IMR-90 (cell line): ENCODE measurements at regions not wholly inside any gene's neighbourhood (a gene's known extent, or its start where the extent isn't known, plus 50 kb on each side); places are given as distances from the start of the nearest gene placed in this dataset.

ENCODE experiments used
- ATAC-seq: fragments of 200-7000 bp; cut with Tn5 transposase; 2 replicates; pipeline ENCODE4 v1.9.1; 2020; ENCODE audit warnings: low read depth, mild to moderate bottlenecking, moderate library complexity
- BruUV-seq: library from RNA; stranded (reverse); fragments of 400-500 nt; replicated peaks from 2 replicates; lab custom pipeline; 2021; lab: Mats Ljungman, UMichigan
- CTCF ChIA-PET: fragments of 300-600 bp; formaldehyde crosslinking; extraction: SDS; loops from one replicate; lab custom pipeline; 2021; ENCODE audit warnings: antibody characterized with exemption; lab: Yijun Ruan, JAX
- POLR2A ChIA-PET: fragments of 300-600 bp; sonication (Branson Sonifier 250); formaldehyde crosslinking; loops from one replicate; lab custom pipeline; 2022; ENCODE audit warnings: antibody characterized with exemption; ENCODE audit not compliant: unreplicated experiment; lab: Charles Lee
- DNase-seq: peaks from one replicate; pipeline ENCODE4 v3.0.0; 2013
- H2AFZ ChIP-seq: replicated peaks from 2 replicates; pipeline ENCODE3; 2013; ENCODE audit warnings: low read length, mild to moderate bottlenecking; ENCODE audit not compliant: poor library complexity
- H2AK5ac ChIP-seq: 2 replicates; pipeline ENCODE4 v1.6.1; 2013; ENCODE audit warnings: low read depth, low read length, inconsistent platforms
- H2AK9ac ChIP-seq: replicated peaks from 2 replicates; pipeline ENCODE3; 2013; ENCODE audit warnings: mild to moderate bottlenecking, low read depth, low read length, moderate library complexity; ENCODE audit not compliant: poor library complexity
- H2BK120ac ChIP-seq: 2 replicates; pipeline ENCODE4 v1.6.1; 2013; ENCODE audit warnings: low read depth, low read length, inconsistent platforms
- H2BK15ac ChIP-seq: 3 replicates; pipeline ENCODE4 v1.6.1; 2013; ENCODE audit warnings: low read depth, low read length, inconsistent platforms
- H2BK20ac ChIP-seq: 2 replicates; pipeline ENCODE4 v1.6.1; 2013; ENCODE audit warnings: low read depth, mild to moderate bottlenecking, inconsistent platforms, low read length, moderate library complexity
- H2BK5ac ChIP-seq: 2 replicates; pipeline ENCODE4 v1.6.1; 2013; ENCODE audit warnings: mild to moderate bottlenecking, low read depth, low read length, inconsistent platforms; ENCODE audit not compliant: poor library complexity, severe bottlenecking
- H3K14ac ChIP-seq: replicated peaks from 2 replicates; pipeline ENCODE4 v1.6.1; 2013; ENCODE audit warnings: low read depth, low read length, inconsistent platforms
- H3K18ac ChIP-seq: 2 replicates; pipeline ENCODE4 v1.6.1; 2013; ENCODE audit warnings: low read depth, low read length, control low read depth
- H3K23ac ChIP-seq: 2 replicates; pipeline ENCODE4 v1.6.1; 2013; ENCODE audit warnings: low read depth, low read length, inconsistent platforms
- H3K27ac ChIP-seq: 2 replicates; pipeline ENCODE4 v1.5.1; 2013; ENCODE audit warnings: mild to moderate bottlenecking, control low read depth, low read length; ENCODE audit not compliant: insufficient read depth
- H3K27me3 ChIP-seq: 2 replicates; pipeline ENCODE4 v1.6.1; 2013; ENCODE audit warnings: low read length; ENCODE audit not compliant: control insufficient read depth, insufficient read depth
- H3K36me3 ChIP-seq: 2 replicates; pipeline ENCODE4 v1.6.1; 2013; ENCODE audit warnings: low read length, mixed read lengths; ENCODE audit not compliant: control insufficient read depth, insufficient read depth
- H3K4ac ChIP-seq: 2 replicates; pipeline ENCODE4 v1.6.1; 2013; ENCODE audit warnings: low read depth, low read length, inconsistent platforms
- H3K4me1 ChIP-seq: 2 replicates; pipeline ENCODE4 v1.6.1; 2013; ENCODE audit warnings: low read length, mixed read lengths; ENCODE audit not compliant: control insufficient read depth, insufficient read depth
- H3K4me2 ChIP-seq: 2 replicates; pipeline ENCODE4 v1.6.1; 2013; ENCODE audit warnings: low read depth, mild to moderate bottlenecking, control low read depth, low read length, moderate library complexity
- H3K4me3 ChIP-seq: 2 replicates; pipeline ENCODE4 v1.5.1; 2013; ENCODE audit warnings: low read depth, mild to moderate bottlenecking, control low read depth, low read length, moderate library complexity; ENCODE audit not compliant: insufficient read depth
- H3K56ac ChIP-seq: 2 replicates; pipeline ENCODE4 v1.6.1; 2013; ENCODE audit warnings: low read length, inconsistent platforms; ENCODE audit not compliant: insufficient read depth; ENCODE audit errors: extremely low read depth
- H3K79me1 ChIP-seq, 2 experiments: 2 replicates each; pipeline ENCODE4 v1.6.1; 2013; ENCODE audit warnings: low read length in 2 of 2, inconsistent platforms in 1 of 2, low read depth in 1 of 2
- H3K9ac ChIP-seq: 2 replicates; pipeline ENCODE4 v1.6.1; 2013; ENCODE audit warnings: low read depth, low read length, control low read depth
- H3K9me1 ChIP-seq: 2 replicates; pipeline ENCODE4 v1.6.1; 2013; ENCODE audit warnings: low read length, inconsistent platforms; ENCODE audit not compliant: insufficient read depth
- H3K9me3 ChIP-seq: 2 replicates; pipeline ENCODE4 v1.6.1; 2013; ENCODE audit warnings: low read length; ENCODE audit not compliant: control insufficient read depth, insufficient read depth
- H4K20me1 ChIP-seq: 2 replicates; pipeline ENCODE4 v1.6.1; 2013; ENCODE audit warnings: low read length, inconsistent platforms; ENCODE audit not compliant: insufficient read depth
- H4K5ac ChIP-seq: 2 replicates; pipeline ENCODE4 v1.6.1; 2013; ENCODE audit warnings: mild to moderate bottlenecking, low read depth, low read length, control low read depth
- H4K8ac ChIP-seq, 2 experiments: 2 replicates each; pipeline ENCODE4 v1.6.1; 2013; ENCODE audit warnings: low read depth in 2 of 2, low read length in 2 of 2, control low read depth in 1 of 2, inconsistent platforms in 1 of 2
- H4K91ac ChIP-seq: 2 replicates; pipeline ENCODE4 v1.6.1; 2013; ENCODE audit warnings: low read depth, low read length, inconsistent platforms; ENCODE audit not compliant: insufficient read depth
- BHLHE40 ChIP-seq: fragments of 150-350 bp; IDR thresholded peaks from 2 replicates; pipeline ENCODE4 v1.6.1; 2016; ENCODE audit warnings: mild to moderate bottlenecking, low read depth, low read length
- CEBPB ChIP-seq: IDR thresholded peaks from 2 replicates; pipeline ENCODE4 v1.6.1; 2012; ENCODE audit warnings: low read depth, low read length, improper control_type of control experiment
- CHD1 ChIP-seq: IDR thresholded peaks from 2 replicates; pipeline ENCODE4 v1.6.1; 2012; ENCODE audit warnings: low read depth, low read length, improper control_type of control experiment
- CTCF ChIP-seq: conservative IDR thresholded peaks from 2 replicates; pipeline ENCODE4 v1.5.1; 2012; ENCODE audit warnings: mild to moderate bottlenecking, low read depth, low read length, improper control_type of control experiment
- FOS ChIP-seq: fragments of 150-350 bp; IDR thresholded peaks from 2 replicates; pipeline ENCODE4 v1.6.1; 2016; ENCODE audit warnings: low read depth, low read length
- MAZ ChIP-seq: IDR thresholded peaks from 2 replicates; pipeline ENCODE4 v1.6.1; 2012; ENCODE audit warnings: low read depth, mild to moderate bottlenecking, low read length, improper control_type of control experiment, moderate library complexity, borderline replicate concordance
- MXI1 ChIP-seq: IDR thresholded peaks from 2 replicates; pipeline ENCODE4 v1.6.1; 2012; ENCODE audit warnings: low read depth, mild to moderate bottlenecking, low read length, moderate library complexity, borderline replicate concordance
- POLR2A ChIP-seq: IDR thresholded peaks from 2 replicates; pipeline ENCODE4 v1.6.1; 2012; ENCODE audit warnings: mild to moderate bottlenecking, low read depth, low read length
- RAD21 ChIP-seq: IDR thresholded peaks from 2 replicates; pipeline ENCODE4 v1.6.1; 2012; ENCODE audit warnings: low read length, improper control_type of control experiment
- RCOR1 ChIP-seq: IDR thresholded peaks from 2 replicates; pipeline ENCODE4 v1.6.1; 2012; ENCODE audit warnings: mild to moderate bottlenecking, low read length, improper control_type of control experiment; ENCODE audit not compliant: insufficient replicate concordance
- SMC3 ChIP-seq: fragments of 150-350 bp; IDR thresholded peaks from 2 replicates; pipeline ENCODE4 v1.6.1; 2016; ENCODE audit warnings: low read depth, mild to moderate bottlenecking, antibody characterized with exemption, low read length, moderate library complexity
- USF2 ChIP-seq: fragments of 150-350 bp; IDR thresholded peaks from 2 replicates; pipeline ENCODE4 v1.6.1; 2017; ENCODE audit warnings: mild to moderate bottlenecking, antibody characterized with exemption, low read length, low read depth
- WGBS, 2 experiments: methylation state at CpG; one replicate each; pipeline versions ENCODE4 v1.1.5 to v1.1.7; 2013; ENCODE audit warnings: missing lambda C conversion rate in 2 of 2; ENCODE audit not compliant: insufficient read length in 1 of 2; ENCODE audit errors: extremely low coverage in 2 of 2; 5-methylcytosine and 5-hydroxymethylcytosine counted together
- dilution Hi-C: fragments of 300-500 bp; cut with HindIII; formaldehyde crosslinking; loops from one replicate; pipeline ENCODE4 v1.14.3; 2018; ENCODE audit warnings: low sequenced_read_pairs; ENCODE audit not compliant: unreplicated experiment
- in situ Hi-C: fragments of 300-500 bp; cut with MboI; formaldehyde crosslinking; loops from 3 replicates; pipeline ENCODE4 v1.14.3; 2019; ENCODE audit warnings: low sequenced_read_pairs, inconsistent platforms, mixed read lengths
- intact Hi-C: fragments of 100-400 bp; cut with micrococcal nuclease; formaldehyde crosslinking; loops from 2 replicates; pipeline ENCODE4 v1.10.0; 2022

- no peak overlapping the region for H4K8ac ChIP-seq
- H3K27me3 ChIP-seq, result no peaks in the 10 kb centered on the region
- no peak overlapping the region for H3K23ac ChIP-seq
- H3K9me3 ChIP-seq, result peaks cover 3% of the 10 kb centered on the region
- no peaks in the 10 kb centered on the region for H3K79me1 ChIP-seq
- POLR2A ChIA-PET, result no interaction called here
- no peak overlapping the region for H2BK5ac ChIP-seq
- dilution Hi-C loops (no loop called here), intact Hi-C loops (no loop called here), in situ Hi-C loops (no loop called here)
- H2BK20ac ChIP-seq, result no peak overlapping the region
- H2AFZ ChIP-seq, result no peak overlapping the region
- H2AK5ac ChIP-seq, result no peak overlapping the region
- BruUV-seq, result no TSS peak
- H3K36me3 ChIP-seq, result no peaks in the 10 kb centered on the region
- H2BK120ac ChIP-seq, result no peak overlapping the region
- no peak overlapping the region for H3K18ac ChIP-seq
- DNase-seq, result no peak
- H3K4me1 ChIP-seq, result no peaks in the 10 kb centered on the region
- no peak overlapping the region for H4K5ac ChIP-seq
- H3K56ac ChIP-seq, result no peak overlapping the region
- H3K4ac ChIP-seq, result no peak overlapping the region
- ATAC-seq, result no peak
- H3K4me2 ChIP-seq, result no peak overlapping the region
- H4K91ac ChIP-seq, result no peak overlapping the region
- TF ChIP-seq CTCF (no peak), BHLHE40 (no peak), FOS (no peak), RAD21 (no peak), MAZ (no peak), SMC3 (no peak), RCOR1 (no peak), POLR2A (no peak), USF2 (no peak), MXI1 (no peak), CHD1 (no peak), CEBPB (no peak)
- WGBS, 2 experiments, result 100% methylated on average over 2 of the region's 3 CpGs; no CpG with 5 or more reads in 1 of the 2 experiments
- no peak overlapping the region for H2BK15ac ChIP-seq
- H4K20me1 ChIP-seq, result no peaks in the 10 kb centered on the region
- H3K14ac ChIP-seq, result no peak overlapping the region
- H3K9me1 ChIP-seq, result no peaks in the 10 kb centered on the region
- H3K9ac ChIP-seq, result no peak overlapping the region
- H2AK9ac ChIP-seq, result no peak overlapping the region
- H3K27ac ChIP-seq, result no peak overlapping the region
- no peak overlapping the region for H3K4me3 ChIP-seq
- CTCF ChIA-PET, result interaction anchor here (0.9 kb wide), 1 partner anchor 12 kb away, joined by 3 read pairs; no protein-coding TSS in a partner anchor
Measured at GRCh38 chr3:73757536-73757935, 132.8 kb upstream of the PDZRN3 start.
